GM12873 (cell line): ENCODE measurements at regions not wholly inside any gene's neighbourhood (a gene's known extent, or its start where the extent isn't known, plus 50 kb on each side); places are given as distances from the start of the nearest gene placed in this dataset.

Source experiments
- TF ChIP-seq, protein P1 (sequence below): IDR thresholded peaks from 2 replicates; pipeline ENCODE4 v1.5.1; 2012; ENCODE audit warnings: low read depth, mild to moderate bottlenecking, moderate library complexity, low read length, control low read depth; ENCODE audit not compliant: insufficient read depth; ENCODE audit errors: missing control alignments

DNA sequence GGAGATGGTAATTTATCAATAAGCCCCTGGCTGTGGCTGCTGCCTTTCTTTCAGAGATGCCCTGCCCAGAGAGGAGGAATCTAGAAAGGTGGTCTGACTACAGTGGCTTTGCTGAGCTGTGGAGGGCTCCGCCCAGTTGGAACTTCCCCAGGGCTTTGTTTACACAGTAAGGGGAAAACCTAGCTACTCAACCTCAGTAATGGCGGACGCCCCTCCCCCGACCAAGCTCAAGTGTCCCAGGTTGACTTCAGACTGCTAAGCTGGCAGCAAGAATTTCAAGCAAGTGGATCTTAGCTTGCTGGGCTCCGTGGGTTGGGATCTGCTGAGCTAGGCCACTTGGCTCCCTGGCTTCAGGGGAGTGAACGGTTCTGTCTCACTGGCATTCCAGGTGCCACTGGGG, 865.4 kb upstream of the ACO1 start:
- TF ChIP-seq, protein P1, sequence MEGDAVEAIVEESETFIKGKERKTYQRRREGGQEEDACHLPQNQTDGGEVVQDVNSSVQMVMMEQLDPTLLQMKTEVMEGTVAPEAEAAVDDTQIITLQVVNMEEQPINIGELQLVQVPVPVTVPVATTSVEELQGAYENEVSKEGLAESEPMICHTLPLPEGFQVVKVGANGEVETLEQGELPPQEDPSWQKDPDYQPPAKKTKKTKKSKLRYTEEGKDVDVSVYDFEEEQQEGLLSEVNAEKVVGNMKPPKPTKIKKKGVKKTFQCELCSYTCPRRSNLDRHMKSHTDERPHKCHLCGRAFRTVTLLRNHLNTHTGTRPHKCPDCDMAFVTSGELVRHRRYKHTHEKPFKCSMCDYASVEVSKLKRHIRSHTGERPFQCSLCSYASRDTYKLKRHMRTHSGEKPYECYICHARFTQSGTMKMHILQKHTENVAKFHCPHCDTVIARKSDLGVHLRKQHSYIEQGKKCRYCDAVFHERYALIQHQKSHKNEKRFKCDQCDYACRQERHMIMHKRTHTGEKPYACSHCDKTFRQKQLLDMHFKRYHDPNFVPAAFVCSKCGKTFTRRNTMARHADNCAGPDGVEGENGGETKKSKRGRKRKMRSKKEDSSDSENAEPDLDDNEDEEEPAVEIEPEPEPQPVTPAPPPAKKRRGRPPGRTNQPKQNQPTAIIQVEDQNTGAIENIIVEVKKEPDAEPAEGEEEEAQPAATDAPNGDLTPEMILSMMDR, result no peak

DNA sequence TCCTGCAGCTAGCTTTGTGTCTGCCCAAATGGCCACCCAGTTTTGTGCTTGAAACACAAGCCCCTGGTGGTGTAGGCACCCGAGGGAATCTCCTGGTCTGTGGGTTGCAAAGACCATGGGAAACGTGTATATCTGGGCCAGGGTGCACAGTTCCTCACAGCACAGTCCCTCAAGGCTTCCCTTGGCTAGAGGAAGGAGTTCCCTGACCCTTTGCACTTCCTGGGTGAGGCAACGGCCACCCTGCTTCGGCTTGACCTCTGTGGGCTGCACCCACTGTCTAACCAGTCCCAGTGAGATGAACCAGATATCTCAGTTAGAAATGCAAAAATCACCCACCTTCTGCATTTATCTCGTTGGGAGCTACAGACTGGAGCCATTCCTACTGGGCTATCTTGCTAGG, 865.0 kb upstream of the ACO1 start:
- TF ChIP-seq, protein P1, result no peak

DNA sequence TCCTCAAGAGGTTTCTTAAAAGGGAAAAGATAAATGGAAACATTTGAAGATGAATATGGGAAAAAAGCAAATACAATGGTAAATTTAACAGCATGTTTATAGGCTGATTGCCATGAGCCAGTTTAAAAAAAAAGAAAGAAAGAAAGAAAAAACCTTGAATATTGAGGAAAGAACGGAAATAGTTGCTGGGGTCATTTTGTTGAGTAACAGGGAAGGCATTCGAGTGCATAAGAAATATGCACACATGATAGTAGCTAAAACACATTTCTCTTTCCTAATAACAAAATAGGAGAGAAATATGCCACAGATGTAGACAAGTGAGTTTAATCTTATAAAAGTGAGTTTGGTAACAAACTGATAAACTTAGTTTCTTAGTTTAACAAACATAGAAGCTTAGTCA, 864.6 kb upstream of the ACO1 start:
- TF ChIP-seq, protein P1, result no peak

DNA sequence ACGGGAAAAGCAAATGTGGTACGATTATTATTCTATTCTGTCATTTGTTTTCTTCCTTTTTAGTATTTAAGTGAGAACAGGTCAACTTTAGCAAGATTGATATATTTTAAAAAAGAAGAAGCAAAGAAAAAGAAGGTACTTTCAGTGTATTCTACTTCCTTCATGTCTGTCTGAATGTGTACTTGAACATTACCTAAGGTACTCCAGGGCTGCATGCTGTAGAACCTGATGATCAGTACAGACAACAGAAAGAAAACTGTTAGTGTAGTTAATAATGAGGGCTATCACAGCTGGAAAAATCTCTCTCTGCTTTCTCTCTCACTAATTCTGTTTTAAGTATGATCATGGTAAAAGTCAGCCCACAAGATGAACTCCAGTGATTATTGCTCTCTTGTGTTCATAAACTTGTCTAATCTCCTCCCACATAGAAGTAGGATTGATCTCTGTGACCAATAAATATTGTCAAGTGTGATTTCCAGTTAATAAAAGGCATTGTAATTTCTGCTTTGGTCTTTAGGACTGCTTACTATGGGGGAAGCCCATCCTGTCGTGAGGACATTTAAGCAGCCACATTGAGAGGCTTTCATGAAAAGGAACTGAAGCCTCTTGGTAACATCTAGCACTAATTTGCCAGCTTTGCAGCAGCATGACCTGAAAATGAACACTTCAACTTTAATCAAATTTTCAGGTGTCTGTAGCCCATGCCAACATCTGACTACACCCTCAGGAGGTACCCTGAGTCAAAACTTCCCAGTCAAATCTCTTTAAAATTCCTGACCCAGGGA, 864.0 kb upstream of the ACO1 start:
- TF ChIP-seq, protein P1, result no peak

DNA sequence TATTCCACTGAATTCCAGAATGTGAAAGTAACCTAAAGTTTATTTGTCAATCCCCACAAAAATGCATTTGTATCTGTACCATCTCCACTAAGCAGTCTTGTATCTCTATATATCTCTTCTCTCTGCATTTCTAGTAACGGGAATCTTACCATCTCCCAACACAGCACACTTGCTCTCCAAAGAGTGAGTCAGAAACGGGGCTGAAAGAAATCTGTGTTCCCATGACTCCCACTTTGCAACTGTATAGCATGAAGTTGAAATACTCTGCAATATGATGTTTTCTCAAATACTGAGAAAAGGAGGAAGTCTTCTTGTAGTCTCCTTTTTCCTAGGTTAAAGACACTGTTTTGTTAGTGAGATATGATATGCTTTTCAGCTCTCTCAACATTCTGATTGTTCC, 848.8 kb upstream of the ACO1 start:
- TF ChIP-seq, protein P1, result no peak

DNA sequence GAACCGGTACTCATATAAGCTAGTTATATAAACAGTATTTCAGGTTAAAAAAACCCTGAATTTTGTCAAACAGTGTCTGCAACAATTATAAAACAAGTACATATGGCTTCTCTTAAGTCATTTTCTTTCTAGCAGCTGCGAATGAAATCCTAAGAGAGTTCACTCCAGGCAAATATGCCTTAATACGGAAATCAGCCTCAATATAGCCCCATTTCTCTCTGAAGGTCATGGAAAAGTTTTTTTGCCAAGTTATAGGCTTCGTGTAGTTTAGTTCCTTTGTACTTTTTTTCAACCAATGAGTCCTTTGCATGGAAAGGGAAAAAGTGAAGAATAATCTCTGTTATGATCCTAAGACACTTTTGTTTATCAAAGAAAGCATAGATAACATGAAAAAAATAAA, 848.0 kb upstream of the ACO1 start:
- TF ChIP-seq, protein P1, result no peak

DNA sequence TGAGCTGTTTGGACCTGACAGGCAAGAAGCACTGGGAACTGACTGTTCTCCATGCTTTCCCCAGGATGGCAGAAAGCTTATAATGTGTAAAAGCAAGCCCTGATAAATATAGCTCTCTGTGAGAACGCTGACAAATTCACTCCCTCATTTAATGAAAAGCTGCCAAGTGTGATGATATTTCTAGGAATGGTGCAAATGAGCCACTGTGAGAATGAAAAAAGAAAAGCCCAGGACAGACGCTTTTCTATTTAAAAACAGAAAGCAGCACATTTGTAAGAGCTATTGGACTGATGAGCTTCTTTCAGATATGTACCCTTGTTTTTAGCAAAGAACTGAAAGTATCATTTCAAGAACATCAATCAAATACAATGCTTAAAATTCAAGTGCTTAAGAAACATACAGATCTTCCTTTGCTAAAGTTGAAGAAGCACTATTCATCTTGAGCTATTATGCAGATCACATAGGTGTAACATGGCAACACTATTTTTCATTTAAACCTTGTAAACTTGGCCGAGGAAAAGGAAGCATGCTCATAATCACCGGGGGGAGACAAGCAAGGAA, 842.6 kb upstream of the ACO1 start:
- TF ChIP-seq, protein P1, result no peak
